Activated T-cell treated with anti-CD3 and anti-CD28 coated beads, Interleukin-2, amount 50 U/mL, for 24 hours (primary cell): ENCODE measurements at regions not wholly inside any gene's neighbourhood (a gene's known extent, or its start where the extent isn't known, plus 50 kb on each side); places are given as distances from the start of the nearest gene placed in this dataset.
"Not testable (repeated sequence)": the region's sequence is repeated elsewhere in the genome, so short reads cannot be mapped to it uniquely, and the experiment has no call there.

ENCODE experiments used
- DNase-seq: peaks from one replicate; pipeline ENCODE4 v3.0.0-alpha.2; 2020
- H3K27ac Mint-ChIP-seq: 2 replicates; pipeline ENCODE4 v1.8.0; 2020; ENCODE audit warnings: mild to moderate bottlenecking, mixed read lengths
- H3K27me3 Mint-ChIP-seq: 2 replicates; pipeline ENCODE4 v1.8.0; 2020; ENCODE audit warnings: mixed read lengths
- H3K36me3 Mint-ChIP-seq: 2 replicates; pipeline ENCODE4 v1.8.0; 2020; ENCODE audit warnings: low read depth, mixed read lengths
- H3K4me1 Mint-ChIP-seq: 2 replicates; pipeline ENCODE4 v1.8.0; 2020; ENCODE audit warnings: low read depth, mixed read lengths
- H3K4me3 Mint-ChIP-seq: 2 replicates; pipeline ENCODE4 v1.8.0; 2020; ENCODE audit warnings: mild to moderate bottlenecking, moderate library complexity, mixed read lengths
- H3K9me3 Mint-ChIP-seq: 2 replicates; pipeline ENCODE4 v1.8.0; 2020; ENCODE audit warnings: mixed read lengths

DNA sequence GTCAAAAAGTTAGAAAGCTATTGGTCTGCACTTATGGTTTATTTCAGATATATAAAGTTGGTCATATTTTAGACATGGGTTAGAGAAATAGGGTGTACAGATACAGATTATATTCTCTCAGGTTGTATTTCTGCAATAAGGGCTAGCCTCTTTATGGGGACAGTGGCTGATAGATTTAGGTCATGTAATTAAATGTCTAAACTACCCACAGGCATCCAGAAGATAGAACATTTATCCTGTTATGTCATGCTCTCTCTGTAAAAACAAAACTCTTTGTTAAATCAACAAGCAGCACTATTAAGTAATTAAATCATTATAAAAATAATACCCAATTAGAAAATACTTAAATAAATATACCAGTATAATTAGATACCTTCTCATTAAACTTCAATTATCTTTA, 612.6 kb upstream of the CITED2 start:
- H3K9me3 Mint-ChIP-seq = no peaks in the 10 kb centered on the region
- DNase-seq = no peak
- no peaks in the 10 kb centered on the region for H3K27me3 Mint-ChIP-seq
- no peaks in the 10 kb centered on the region for H3K36me3 Mint-ChIP-seq
- H3K27ac Mint-ChIP-seq = no peak overlapping the region
- peaks cover under 1% of the 10 kb centered on the region for H3K4me1 Mint-ChIP-seq
- H3K4me3 Mint-ChIP-seq = no peak overlapping the region

DNA sequence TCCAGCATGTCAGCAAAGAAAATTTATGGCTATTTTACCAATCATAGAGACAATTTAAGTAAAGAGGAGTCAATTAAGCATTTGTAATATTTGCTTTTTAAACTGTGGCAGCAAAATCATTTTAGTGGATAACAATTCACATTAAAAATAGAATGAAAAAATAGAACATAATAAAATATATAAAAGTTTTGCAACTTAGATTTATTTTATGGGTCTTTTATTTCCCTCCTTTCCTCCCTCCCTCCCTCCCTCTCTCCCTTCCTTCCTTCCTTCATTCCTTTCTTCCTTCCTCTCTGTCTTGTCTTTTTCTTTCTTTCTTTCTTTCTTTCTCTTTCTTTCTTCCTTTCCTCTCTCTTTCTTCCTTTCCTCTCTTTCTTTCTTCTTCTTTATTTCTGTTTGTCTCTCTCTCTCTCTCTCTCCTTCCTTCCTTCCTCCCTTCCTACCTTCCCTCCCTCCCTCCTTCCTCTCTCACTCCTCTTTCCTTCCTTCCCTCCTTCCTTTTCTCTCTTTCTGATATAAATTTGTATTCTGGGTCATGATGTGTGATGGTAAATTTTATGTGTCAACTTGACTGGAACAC, 610.9 kb upstream of the CITED2 start:
- Mint-ChIP-seq H3K4me3 (no peak overlapping the region), H3K27me3 (no peaks in the 10 kb centered on the region), H3K27ac (no peak overlapping the region), H3K4me1 (peaks cover 6% of the 10 kb centered on the region), H3K36me3 (no peaks in the 10 kb centered on the region), H3K9me3 (no peaks in the 10 kb centered on the region)
- no peak for DNase-seq

DNA sequence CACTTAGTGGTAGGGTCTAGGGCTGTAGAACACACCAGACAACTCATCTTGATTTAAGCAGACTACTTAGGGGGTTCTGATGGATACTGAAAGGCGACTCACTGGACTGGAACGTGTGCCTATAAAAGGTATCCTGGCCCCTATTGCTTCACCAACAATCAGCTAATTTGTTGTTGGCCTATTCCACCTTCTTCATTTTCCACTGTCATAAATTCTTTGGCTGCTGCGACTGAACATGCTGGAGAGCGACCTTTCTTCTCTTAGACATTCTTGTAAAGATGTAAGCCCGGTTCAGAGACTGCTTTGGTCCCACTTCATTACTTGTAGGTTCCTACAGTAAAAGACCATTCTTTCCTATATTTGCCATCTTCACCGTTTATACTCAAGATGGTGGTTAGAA, 609.9 kb upstream of the CITED2 start:
- H3K9me3 Mint-ChIP-seq = no peaks in the 10 kb centered on the region
- peaks cover 6% of the 10 kb centered on the region for H3K4me1 Mint-ChIP-seq
- H3K4me3 Mint-ChIP-seq = no peak overlapping the region
- H3K36me3 Mint-ChIP-seq = no peaks in the 10 kb centered on the region
- no peak for DNase-seq
- H3K27me3 Mint-ChIP-seq = no peaks in the 10 kb centered on the region
- no peak overlapping the region for H3K27ac Mint-ChIP-seq

DNA sequence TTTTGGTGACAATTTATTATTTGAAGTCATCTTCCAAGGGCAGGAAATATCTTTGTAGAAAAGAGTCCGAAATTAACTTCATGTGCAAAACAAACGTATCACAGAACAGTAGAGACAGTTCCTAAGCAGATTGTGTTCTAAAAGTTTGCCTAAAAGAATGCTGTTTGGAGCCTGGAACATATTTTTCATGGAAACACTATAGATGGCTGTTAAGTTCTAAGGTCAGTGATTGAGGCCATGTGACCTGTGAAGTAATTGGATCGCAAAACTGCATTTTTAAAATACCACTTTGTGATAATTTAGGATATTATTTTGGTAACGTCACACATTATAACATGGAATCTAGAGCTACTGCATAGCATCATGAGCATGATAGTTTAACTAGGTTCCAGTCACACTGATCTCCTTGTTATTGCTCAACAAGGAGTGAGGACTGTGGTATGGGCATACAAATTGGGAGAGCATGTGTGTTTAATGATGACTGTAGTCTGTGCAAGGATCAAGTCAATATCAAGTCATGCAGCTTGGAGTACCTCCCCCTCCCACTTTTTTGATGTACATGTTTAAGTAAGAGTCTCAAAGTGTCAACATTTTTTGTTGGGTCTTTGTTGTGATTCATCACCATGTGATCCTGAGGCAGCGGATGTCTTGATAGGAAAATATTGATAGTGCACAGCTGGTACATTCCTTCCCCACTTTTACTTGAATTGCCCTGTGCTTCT, 609.3 kb upstream of the CITED2 start:
- DNase-seq = no peak
- H3K36me3 Mint-ChIP-seq = no peaks in the 10 kb centered on the region
- no peaks in the 10 kb centered on the region for H3K9me3 Mint-ChIP-seq
- no peak overlapping the region for H3K4me3 Mint-ChIP-seq
- no peaks in the 10 kb centered on the region for H3K27me3 Mint-ChIP-seq
- no peak overlapping the region for H3K27ac Mint-ChIP-seq
- peaks cover 6% of the 10 kb centered on the region for H3K4me1 Mint-ChIP-seq

DNA sequence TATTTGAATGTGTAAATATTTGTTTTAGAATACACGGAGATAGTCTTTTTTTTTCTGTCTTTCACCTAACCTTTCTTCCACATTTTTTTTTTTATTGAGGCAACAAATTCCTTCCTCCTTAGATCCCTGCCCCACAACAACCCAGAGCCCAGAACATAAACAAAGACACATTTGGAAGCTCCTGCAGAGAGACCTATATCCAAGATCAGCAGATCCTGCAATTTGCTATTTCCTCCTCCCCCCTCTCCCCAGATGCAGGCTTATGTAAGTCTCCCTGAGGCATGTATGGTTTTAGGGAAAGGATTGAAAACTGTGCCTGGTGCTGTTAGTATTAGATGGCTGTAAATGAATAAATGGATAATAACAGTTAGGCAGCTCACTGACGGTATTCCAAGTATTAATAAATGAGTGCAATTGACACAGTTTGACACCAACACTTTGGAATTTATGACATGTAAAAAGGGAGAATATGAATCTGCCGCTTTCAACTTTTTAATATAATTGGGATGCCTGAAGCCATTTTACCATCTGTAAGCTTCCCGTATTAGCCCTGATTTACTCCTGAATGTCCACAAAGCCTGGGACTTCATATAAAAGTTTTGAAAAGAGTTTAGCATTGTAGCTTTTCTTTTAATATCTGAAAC, 608.3 kb upstream of the CITED2 start:
- H3K4me3 Mint-ChIP-seq = no peak overlapping the region
- H3K9me3 Mint-ChIP-seq = no peaks in the 10 kb centered on the region
- H3K27me3 Mint-ChIP-seq = no peaks in the 10 kb centered on the region
- no peak for DNase-seq
- H3K36me3 Mint-ChIP-seq = no peaks in the 10 kb centered on the region
- no peak overlapping the region for H3K27ac Mint-ChIP-seq
- H3K4me1 Mint-ChIP-seq = peaks cover 6% of the 10 kb centered on the region

DNA sequence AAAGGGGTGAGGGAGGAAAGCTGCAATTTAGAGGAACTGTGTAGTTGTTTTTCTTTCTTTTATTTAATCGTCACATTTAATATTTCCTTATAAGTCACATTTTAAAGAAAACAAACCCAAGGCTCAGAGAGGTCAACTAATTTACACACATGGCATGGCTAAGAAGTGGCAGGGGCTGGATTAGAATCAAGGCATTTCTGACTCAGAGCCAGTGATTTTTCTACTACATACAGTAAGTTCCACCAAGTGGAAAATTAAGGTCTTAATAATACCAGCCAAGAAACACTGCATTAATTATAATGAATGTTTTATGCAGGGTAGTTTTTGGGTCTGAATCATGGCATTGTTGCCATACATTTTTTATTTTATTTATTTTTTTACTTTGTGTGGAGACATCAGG, 607.7 kb upstream of the CITED2 start:
- Mint-ChIP-seq H3K4me3 (no peak overlapping the region), H3K9me3 (no peaks in the 10 kb centered on the region), H3K4me1 (peaks cover 6% of the 10 kb centered on the region), H3K27ac (no peak overlapping the region), H3K36me3 (no peaks in the 10 kb centered on the region), H3K27me3 (no peaks in the 10 kb centered on the region)
- no peak for DNase-seq

DNA sequence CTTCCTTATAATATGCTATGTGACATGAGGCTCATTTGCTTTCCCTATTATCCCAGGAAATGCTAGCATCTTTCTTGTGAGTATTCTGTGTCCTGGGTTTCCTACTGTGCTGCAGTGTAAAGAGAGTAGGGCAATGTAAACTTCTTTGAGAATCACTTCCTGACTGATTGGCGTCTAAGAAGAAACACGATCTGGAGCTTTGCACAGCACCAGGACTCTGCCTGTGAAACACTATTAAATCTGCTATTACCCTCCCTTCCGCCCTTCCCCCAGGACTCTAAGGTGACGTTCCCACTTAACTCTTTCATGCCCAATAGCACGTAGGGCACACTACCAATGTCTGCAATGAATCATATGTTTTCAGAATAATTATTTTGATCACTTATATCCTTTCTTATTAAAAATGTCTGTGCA, 607.3 kb upstream of the CITED2 start:
- DNase-seq = no peak
- Mint-ChIP-seq H3K36me3 (no peaks in the 10 kb centered on the region), H3K4me3 (no peak overlapping the region), H3K4me1 (peaks cover 6% of the 10 kb centered on the region), H3K27ac (no peak overlapping the region), H3K9me3 (no peaks in the 10 kb centered on the region), H3K27me3 (no peaks in the 10 kb centered on the region)

- no peak overlapping the region for H3K27ac Mint-ChIP-seq
- no peaks in the 10 kb centered on the region for H3K36me3 Mint-ChIP-seq
- no peak overlapping the region for H3K4me3 Mint-ChIP-seq
- no peak for DNase-seq
- H3K4me1 Mint-ChIP-seq = peaks cover 6% of the 10 kb centered on the region
- no peaks in the 10 kb centered on the region for H3K9me3 Mint-ChIP-seq
- H3K27me3 Mint-ChIP-seq = peaks cover 2% of the 10 kb centered on the region
These were observed 606.7 kb upstream of the CITED2 start for GRCh38 chr6:139981066-139981624.

DNA sequence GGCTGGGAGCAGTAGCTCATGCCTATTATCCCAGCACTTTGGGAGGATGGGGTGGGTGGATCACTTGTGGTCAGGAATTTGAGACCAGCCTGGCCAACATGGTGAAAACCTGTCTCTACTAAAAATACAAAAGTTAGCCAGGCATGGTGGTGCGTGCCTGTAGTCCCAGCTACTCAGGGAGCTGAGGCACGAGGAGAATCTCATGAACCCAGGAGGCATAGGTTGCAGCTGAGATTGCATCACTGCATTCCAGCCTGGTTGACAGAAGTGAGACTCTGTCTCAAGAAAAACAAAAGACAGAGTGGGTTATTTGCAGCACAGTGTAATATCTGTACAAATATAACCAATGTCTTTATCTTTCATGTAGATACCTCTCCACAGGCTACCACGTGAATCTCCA, 606.2 kb upstream of the CITED2 start:
- H3K4me3 Mint-ChIP-seq, DNase-seq, H3K36me3 Mint-ChIP-seq, H3K4me1 Mint-ChIP-seq, H3K9me3 Mint-ChIP-seq, H3K27me3 Mint-ChIP-seq, H3K27ac Mint-ChIP-seq: not testable (repeated sequence)

DNA sequence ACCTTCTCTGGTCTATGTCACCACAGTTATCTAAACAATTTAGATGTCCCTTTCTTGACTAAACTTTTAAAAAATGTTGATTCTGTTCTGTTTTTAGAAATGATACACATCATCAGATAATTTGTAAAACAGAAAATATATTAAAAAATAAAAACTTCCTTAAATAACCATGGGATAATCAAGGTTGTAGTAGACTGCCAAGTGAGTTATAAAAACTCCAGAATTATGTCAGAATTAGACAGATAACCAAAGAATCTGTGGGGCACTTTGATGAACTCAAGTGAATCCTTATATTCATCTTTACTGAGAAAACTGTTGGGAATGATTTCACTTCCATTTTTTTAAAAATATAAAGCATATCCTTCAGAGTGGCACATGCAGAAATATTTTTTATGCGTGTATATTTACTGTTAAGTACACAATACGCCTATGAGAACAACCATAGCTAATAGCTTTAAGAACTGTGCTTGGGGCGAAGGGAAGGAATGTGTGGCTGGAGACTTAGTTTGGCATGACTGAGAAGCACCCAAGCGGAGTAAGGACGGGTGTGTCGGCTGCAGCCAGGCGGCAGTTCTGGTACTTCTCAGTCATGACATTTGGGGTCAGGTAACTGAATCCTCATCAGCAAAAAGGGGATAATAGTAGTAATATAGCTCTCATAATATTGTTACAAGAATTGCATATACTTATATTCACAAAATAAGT, 604.7 kb upstream of the CITED2 start:
- Mint-ChIP-seq H3K27ac (no peak overlapping the region), H3K36me3 (no peaks in the 10 kb centered on the region), H3K9me3 (no peaks in the 10 kb centered on the region), H3K27me3 (peaks cover 8% of the 10 kb centered on the region), H3K4me1 (peaks cover 6% of the 10 kb centered on the region), H3K4me3 (no peak overlapping the region)
- DNase-seq = no peak

GRCh38 chr6:139977887-139978332, 603.5 kb upstream of the CITED2 start:
- Mint-ChIP-seq H3K27me3 (peaks cover 14% of the 10 kb centered on the region), H3K27ac (no peak overlapping the region), H3K4me3 (no peak overlapping the region), H3K9me3 (no peaks in the 10 kb centered on the region), H3K4me1 (peaks cover 6% of the 10 kb centered on the region), H3K36me3 (no peaks in the 10 kb centered on the region)
- DNase-seq = no peak

GRCh38 chr6:139973669-139974344, 599.4 kb upstream of the CITED2 start:
- Mint-ChIP-seq H3K27me3 (peaks cover 14% of the 10 kb centered on the region), H3K9me3 (no peaks in the 10 kb centered on the region), H3K4me1 (no peaks in the 10 kb centered on the region), H3K4me3 (no peak overlapping the region), H3K27ac (no peak overlapping the region), H3K36me3 (no peaks in the 10 kb centered on the region)
- no peak for DNase-seq

DNA sequence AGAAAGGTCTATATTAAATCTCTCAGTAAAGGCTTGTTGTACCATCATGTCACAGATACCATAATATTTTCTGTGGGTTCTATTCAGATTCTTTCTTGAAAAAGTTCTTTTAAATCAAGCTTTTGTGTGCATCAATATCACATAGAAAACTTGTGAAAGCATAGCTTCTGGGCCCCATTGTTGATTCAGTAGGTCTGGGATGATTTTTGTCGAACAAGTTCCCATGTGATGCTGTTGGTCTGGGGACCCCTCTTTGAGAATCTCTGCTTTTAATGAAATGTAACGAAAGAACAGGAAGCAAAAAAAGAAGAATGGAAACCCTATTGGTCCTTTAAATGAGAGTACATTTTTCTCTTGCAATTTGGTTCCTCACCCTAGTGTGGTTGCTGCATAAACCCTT, 597.7 kb upstream of the CITED2 start:
- Mint-ChIP-seq H3K9me3 (no peaks in the 10 kb centered on the region), H3K27ac (no peak overlapping the region), H3K36me3 (no peaks in the 10 kb centered on the region), H3K4me3 (no peak overlapping the region), H3K4me1 (no peaks in the 10 kb centered on the region), H3K27me3 (peaks cover 14% of the 10 kb centered on the region)
- DNase-seq = no peak

- Mint-ChIP-seq H3K27me3 (peaks cover 7% of the 10 kb centered on the region), H3K4me3 (no peak overlapping the region), H3K4me1 (no peaks in the 10 kb centered on the region), H3K36me3 (no peaks in the 10 kb centered on the region), H3K9me3 (no peaks in the 10 kb centered on the region), H3K27ac (no peak overlapping the region)
- DNase-seq = no peak
These were observed 596.1 kb upstream of the CITED2 start for GRCh38 chr6:139970591-139970991.
